Right lobe of liver (tissue), 4 donors: ENCODE measurements at regions not wholly inside any gene's neighbourhood (a gene's known extent, or its start where the extent isn't known, plus 50 kb on each side); places are given as distances from the start of the nearest gene placed in this dataset.

Source experiments
- CTCF ChIP-seq, 4 donors: fragments of 200-600 bp in 3 of 4; fragments of 450-650 bp in 1 of 4; IDR thresholded peaks; one replicate each; pipeline versions ENCODE4 v1.5.1 to v1.8.0; 2016 to 2022; ENCODE audit warnings: antibody characterized with exemption in 4 of 4, mild to moderate bottlenecking in 2 of 4
- POLR2A ChIP-seq: fragments of 450-650 bp; IDR thresholded peaks from one replicate; pipeline ENCODE4 v1.6.1; 2017; ENCODE audit warnings: antibody characterized with exemption, mild to moderate bottlenecking
- donor health status: DM: no; HTN: no; CAD: no.
- donor health status: DM: no; HTN: no; CAD: no.
- donor health status: DM: no; HTN: yes; CAD: no.

GRCh38 chr4:167702391-167702790 is 389.9 kb upstream of the ANXA10 start:
- TF ChIP-seq CTCF (IDR thresholded peaks at IDR 0.05) (no peak), POLR2A (no peak)
